ENCODE measurements at regions not wholly inside any gene's neighbourhood (a gene's known extent, or its start where the extent isn't known, plus 50 kb on each side); places are given as distances from the start of the nearest gene placed in this dataset.

DNA sequence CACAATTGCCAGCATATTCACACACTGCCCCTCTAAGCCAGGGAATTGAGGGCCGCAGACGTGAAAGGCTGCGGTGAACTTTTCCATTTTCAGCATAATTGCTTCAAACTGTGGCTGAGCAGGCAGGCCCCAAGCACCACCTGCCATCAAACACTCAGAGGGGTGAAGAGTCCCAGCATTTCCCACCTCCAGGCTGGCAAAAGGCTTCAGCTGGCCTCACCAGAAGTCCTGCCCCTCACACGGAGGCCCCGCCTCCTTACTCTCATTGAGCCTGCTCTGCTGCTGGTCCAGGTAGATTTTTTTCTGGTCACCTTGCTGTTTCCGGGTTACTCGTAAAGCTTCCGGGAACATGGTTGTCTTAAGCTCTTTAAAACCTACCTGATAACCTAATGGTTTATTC lies 52.0 kb upstream of the PRELID3B start:
- TF ChIP-seq, protein P1, sequence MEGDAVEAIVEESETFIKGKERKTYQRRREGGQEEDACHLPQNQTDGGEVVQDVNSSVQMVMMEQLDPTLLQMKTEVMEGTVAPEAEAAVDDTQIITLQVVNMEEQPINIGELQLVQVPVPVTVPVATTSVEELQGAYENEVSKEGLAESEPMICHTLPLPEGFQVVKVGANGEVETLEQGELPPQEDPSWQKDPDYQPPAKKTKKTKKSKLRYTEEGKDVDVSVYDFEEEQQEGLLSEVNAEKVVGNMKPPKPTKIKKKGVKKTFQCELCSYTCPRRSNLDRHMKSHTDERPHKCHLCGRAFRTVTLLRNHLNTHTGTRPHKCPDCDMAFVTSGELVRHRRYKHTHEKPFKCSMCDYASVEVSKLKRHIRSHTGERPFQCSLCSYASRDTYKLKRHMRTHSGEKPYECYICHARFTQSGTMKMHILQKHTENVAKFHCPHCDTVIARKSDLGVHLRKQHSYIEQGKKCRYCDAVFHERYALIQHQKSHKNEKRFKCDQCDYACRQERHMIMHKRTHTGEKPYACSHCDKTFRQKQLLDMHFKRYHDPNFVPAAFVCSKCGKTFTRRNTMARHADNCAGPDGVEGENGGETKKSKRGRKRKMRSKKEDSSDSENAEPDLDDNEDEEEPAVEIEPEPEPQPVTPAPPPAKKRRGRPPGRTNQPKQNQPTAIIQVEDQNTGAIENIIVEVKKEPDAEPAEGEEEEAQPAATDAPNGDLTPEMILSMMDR (IDR thresholded peaks at IDR 0.05), result no peak
- TF ChIP-seq POLR2A (IDR thresholded peaks at IDR 0.05), result no peak

All from adrenal gland (tissue), 5 donors.